ENCODE measurements at regions not wholly inside any gene's neighbourhood (a gene's known extent, or its start where the extent isn't known, plus 50 kb on each side); places are given as distances from the start of the nearest gene placed in this dataset.

DNA sequence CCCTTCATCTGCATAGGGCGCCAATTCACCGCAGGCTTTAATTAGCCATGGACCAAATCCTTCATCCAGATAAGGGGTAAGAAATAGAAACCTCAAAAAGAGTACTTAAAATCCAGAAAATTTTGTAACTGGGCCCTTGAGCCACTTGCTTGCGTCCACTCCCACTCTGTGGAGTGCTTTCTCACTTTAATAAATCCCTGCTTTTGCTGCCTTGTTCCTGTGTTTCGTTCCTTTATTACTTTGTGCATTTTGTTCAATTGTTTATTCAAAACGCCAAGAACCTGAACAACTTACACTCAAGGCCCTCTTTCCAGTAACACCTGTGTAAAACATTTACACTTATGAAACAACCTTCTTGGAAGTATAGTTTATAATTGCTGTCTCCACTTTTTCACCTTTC, 66.5 kb downstream of the HMHB1 start:
- WGBS (ENCODE audit: low lambda C conversion rate) = 36% methylated on average over 5 of the region's 5 CpGs
- DNase-seq (ENCODE audit: low spot score) = no peak
- Histone ChIP-seq H3K4me2 (ENCODE audit: low read depth, low read length) (no peak overlapping the region), H3K4me3 (replicated peaks in 1 of 3; ENCODE audit: insufficient read depth in 1 of 3, low read depth in 2 of 3, low read length in 3 of 3) (no peak overlapping the region), H3K27ac (ENCODE audit: extremely low read length, insufficient read depth, low read length) (no peak overlapping the region), H3K79me2 (ENCODE audit: insufficient read depth, low read length) (no peaks in the 10 kb centered on the region), H4K20me1 (ENCODE audit: insufficient read depth, low read length) (no peaks in the 10 kb centered on the region), H3K9me3 (ENCODE audit: low read length) (no peaks in the 10 kb centered on the region), H2AFZ (ENCODE audit: low read length) (no peak overlapping the region), H3K9ac (ENCODE audit: insufficient read depth, low read depth, low read length) (no peak overlapping the region), H3K27me3 (ENCODE audit: control insufficient read depth in 1 of 2, insufficient read depth in 2 of 2, low read length in 2 of 2) (no peaks in the 10 kb centered on the region; a peak in 1 of 5 replicates), H3K36me3 (replicated peaks in 1 of 2; ENCODE audit: control insufficient read depth in 1 of 2, insufficient read depth in 2 of 2, low read length in 2 of 2) (no peaks in the 10 kb centered on the region), H3K4me1 (ENCODE audit: insufficient read depth, low read length) (peaks cover 12% of the 10 kb centered on the region)
- intact Hi-C loops (cut with micrococcal nuclease; ENCODE audit: unreplicated experiment) = no loop called here
- CTCF ChIA-PET (ENCODE audit: low intra/inter-chr PET ratio, low total read pairs) = no interaction called here
- BruUV-seq (replicated peaks) = no TSS peak
- no peak for ATAC-seq
- no peak for FAIRE-seq
- in situ Hi-C loops (cut with HindIII; ENCODE audit: extremely low pct_ligation_motif_present, low pct_unique_long_range_greater_than_20kb) = no loop called here
- POLR2A ChIA-PET = no interaction called here
- TF ChIP-seq, protein P1, sequence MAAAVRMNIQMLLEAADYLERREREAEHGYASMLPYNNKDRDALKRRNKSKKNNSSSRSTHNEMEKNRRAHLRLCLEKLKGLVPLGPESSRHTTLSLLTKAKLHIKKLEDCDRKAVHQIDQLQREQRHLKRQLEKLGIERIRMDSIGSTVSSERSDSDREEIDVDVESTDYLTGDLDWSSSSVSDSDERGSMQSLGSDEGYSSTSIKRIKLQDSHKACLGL (CRISPR knock-in tag; IDR thresholded peaks at IDR 0.05) = no peak
- TF ChIP-seq, protein P2, sequence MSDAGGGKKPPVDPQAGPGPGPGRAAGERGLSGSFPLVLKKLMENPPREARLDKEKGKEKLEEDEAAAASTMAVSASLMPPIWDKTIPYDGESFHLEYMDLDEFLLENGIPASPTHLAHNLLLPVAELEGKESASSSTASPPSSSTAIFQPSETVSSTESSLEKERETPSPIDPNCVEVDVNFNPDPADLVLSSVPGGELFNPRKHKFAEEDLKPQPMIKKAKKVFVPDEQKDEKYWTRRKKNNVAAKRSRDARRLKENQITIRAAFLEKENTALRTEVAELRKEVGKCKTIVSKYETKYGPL (CRISPR knock-in tag; IDR thresholded peaks at IDR 0.05) = no peak
- TF ChIP-seq KDM3A (CRISPR knock-in tag; IDR thresholded peaks at IDR 0.05; ENCODE audit: low read depth) = no peak
- TF ChIP-seq NCOR1 (IDR thresholded peaks at IDR 0.05; ENCODE audit: borderline replicate concordance, low read length) = no peak
- TF ChIP-seq GABPB1 (CRISPR knock-in tag; IDR thresholded peaks at IDR 0.05) = no peak
- TF ChIP-seq CENPT (CRISPR knock-in tag; IDR thresholded peaks at IDR 0.05; ENCODE audit: low read depth) = no peak
- TF ChIP-seq RAD21 (CRISPR knock-in tag; IDR thresholded peaks at IDR 0.05) = no peak
- no peak for TF ChIP-seq TOE1 (CRISPR knock-in tag; IDR thresholded peaks at IDR 0.05)
- TF ChIP-seq, protein P3, sequence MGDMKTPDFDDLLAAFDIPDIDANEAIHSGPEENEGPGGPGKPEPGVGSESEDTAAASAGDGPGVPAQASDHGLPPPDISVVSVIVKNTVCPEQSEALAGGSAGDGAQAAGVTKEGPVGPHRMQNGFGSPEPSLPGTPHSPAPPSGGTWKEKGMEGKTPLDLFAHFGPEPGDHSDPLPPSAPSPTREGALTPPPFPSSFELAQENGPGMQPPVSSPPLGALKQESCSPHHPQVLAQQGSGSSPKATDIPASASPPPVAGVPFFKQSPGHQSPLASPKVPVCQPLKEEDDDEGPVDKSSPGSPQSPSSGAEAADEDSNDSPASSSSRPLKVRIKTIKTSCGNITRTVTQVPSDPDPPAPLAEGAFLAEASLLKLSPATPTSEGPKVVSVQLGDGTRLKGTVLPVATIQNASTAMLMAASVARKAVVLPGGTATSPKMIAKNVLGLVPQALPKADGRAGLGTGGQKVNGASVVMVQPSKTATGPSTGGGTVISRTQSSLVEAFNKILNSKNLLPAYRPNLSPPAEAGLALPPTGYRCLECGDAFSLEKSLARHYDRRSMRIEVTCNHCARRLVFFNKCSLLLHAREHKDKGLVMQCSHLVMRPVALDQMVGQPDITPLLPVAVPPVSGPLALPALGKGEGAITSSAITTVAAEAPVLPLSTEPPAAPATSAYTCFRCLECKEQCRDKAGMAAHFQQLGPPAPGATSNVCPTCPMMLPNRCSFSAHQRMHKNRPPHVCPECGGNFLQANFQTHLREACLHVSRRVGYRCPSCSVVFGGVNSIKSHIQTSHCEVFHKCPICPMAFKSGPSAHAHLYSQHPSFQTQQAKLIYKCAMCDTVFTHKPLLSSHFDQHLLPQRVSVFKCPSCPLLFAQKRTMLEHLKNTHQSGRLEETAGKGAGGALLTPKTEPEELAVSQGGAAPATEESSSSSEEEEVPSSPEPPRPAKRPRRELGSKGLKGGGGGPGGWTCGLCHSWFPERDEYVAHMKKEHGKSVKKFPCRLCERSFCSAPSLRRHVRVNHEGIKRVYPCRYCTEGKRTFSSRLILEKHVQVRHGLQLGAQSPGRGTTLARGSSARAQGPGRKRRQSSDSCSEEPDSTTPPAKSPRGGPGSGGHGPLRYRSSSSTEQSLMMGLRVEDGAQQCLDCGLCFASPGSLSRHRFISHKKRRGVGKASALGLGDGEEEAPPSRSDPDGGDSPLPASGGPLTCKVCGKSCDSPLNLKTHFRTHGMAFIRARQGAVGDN (CRISPR knock-in tag; IDR thresholded peaks at IDR 0.05) = no peak
- TF ChIP-seq, protein P4, sequence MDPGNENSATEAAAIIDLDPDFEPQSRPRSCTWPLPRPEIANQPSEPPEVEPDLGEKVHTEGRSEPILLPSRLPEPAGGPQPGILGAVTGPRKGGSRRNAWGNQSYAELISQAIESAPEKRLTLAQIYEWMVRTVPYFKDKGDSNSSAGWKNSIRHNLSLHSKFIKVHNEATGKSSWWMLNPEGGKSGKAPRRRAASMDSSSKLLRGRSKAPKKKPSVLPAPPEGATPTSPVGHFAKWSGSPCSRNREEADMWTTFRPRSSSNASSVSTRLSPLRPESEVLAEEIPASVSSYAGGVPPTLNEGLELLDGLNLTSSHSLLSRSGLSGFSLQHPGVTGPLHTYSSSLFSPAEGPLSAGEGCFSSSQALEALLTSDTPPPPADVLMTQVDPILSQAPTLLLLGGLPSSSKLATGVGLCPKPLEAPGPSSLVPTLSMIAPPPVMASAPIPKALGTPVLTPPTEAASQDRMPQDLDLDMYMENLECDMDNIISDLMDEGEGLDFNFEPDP (CRISPR knock-in tag; conservative IDR thresholded peaks at IDR 0.05) = no peak
- TF ChIP-seq ZNF530 (CRISPR knock-in tag; IDR thresholded peaks at IDR 0.05; ENCODE audit: low read depth) = no peak
- TF ChIP-seq CCDC6 (CRISPR knock-in tag; IDR thresholded peaks at IDR 0.05) = no peak
- TF ChIP-seq CHD4 (IDR thresholded peaks at IDR 0.05; ENCODE audit: borderline replicate concordance, low read length) = no peak
- no peak for TF ChIP-seq NFKBIZ (CRISPR knock-in tag; IDR thresholded peaks at IDR 0.05)
- TF ChIP-seq GTF3A (CRISPR knock-in tag; conservative IDR thresholded peaks at IDR 0.05) = no peak
- TF ChIP-seq ZSCAN31 (CRISPR knock-in tag; IDR thresholded peaks at IDR 0.05; ENCODE audit: low read depth) = no peak
- TF ChIP-seq, protein P5, sequence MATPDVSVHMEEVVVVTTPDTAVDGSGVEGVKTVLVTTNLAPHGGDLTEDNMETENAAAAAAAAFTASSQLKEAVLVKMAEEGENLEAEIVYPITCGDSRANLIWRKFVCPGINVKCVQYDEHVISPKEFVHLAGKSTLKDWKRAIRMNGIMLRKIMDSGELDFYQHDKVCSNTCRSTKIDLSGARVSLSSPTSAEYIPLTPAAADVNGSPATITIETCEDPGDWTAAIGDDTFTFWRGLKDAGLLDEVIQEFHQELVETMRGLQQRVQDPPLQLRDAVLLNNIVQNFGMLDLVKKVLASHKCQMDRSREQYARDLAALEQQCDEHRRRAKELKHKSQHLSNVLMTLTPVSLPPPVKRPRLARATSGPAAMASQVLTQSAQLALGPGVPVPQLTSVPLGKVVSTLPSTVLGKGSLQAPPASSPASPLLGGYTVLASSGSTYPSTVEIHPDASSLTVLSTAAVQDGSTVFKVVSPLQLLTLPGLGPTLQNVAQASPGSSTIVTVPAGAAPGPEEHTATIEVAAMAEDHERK (CRISPR knock-in tag; IDR thresholded peaks at IDR 0.05; ENCODE audit: low read depth) = no peak
- no peak for TF ChIP-seq MBNL3 (CRISPR knock-in tag; conservative IDR thresholded peaks at IDR 0.05)
- no peak for TF ChIP-seq ZNF552 (CRISPR knock-in tag; IDR thresholded peaks at IDR 0.05; ENCODE audit: borderline replicate concordance)

Measured in HepG2 (cell line).